Endothelial cell of umbilical vein (primary cell): ENCODE measurements at regions not wholly inside any gene's neighbourhood (a gene's known extent, or its start where the extent isn't known, plus 50 kb on each side); places are given as distances from the start of the nearest gene placed in this dataset.
"Not testable (repeated sequence)": the region's sequence is repeated elsewhere in the genome, so short reads cannot be mapped to it uniquely, and the experiment has no call there.

Source experiments
- BruUV-seq: library from RNA; stranded (reverse); fragments of 400-500 nt; replicated peaks from 2 replicates; lab custom pipeline; 2021; lab: Mats Ljungman, UMichigan
- CTCF ChIA-PET: fragments of 300-600, 350-600 bp; sonication (Branson Sonifier 250); formaldehyde crosslinking; loops from one replicate; lab custom pipeline; 2021; ENCODE audit warnings: antibody characterized with exemption, inconsistent platforms; lab: Charles Lee
- POLR2A ChIA-PET: fragments of 300-600, 350-600 bp; sonication (Branson Sonifier 250); formaldehyde crosslinking; loops from one replicate; lab custom pipeline; 2021; ENCODE audit warnings: antibody characterized with exemption, inconsistent platforms; lab: Charles Lee
- DNase-seq: peaks from one replicate; pipeline ENCODE4 v3.0.0-alpha.2; 2011; ENCODE audit warnings: low read depth, low spot score
- FAIRE-seq: peaks from 2 replicates; lab custom pipeline; 2011; peaks lifted over from hg19 to GRCh38; lab: Jason Lieb, UNC
- H2AFZ ChIP-seq: 2 replicates; pipeline ENCODE4 v1.6.0; 2012; ENCODE audit warnings: low read depth, low read length, control low read depth, inconsistent platforms
- H3K27ac ChIP-seq: 2 replicates; pipeline ENCODE4 v1.5.1; 2011; ENCODE audit warnings: low read depth, mild to moderate bottlenecking, control low read depth, low read length, moderate library complexity; ENCODE audit not compliant: insufficient read depth
- H3K27me3 ChIP-seq, 2 experiments: 2 replicates each; pipeline versions ENCODE4 v1.6.0 to v1.6.1; 2011; ENCODE audit warnings: low read length in 2 of 2, mixed read lengths in 1 of 2; ENCODE audit not compliant: control insufficient read depth in 2 of 2, insufficient read depth in 2 of 2
- H3K36me3 ChIP-seq, 2 experiments: 2 replicates in 1 of 2; 3 replicates in 1 of 2; pipeline ENCODE4 v1.5.1; 2011; ENCODE audit warnings: low read length in 2 of 2, mild to moderate bottlenecking in 1 of 2, moderate library complexity in 1 of 2; ENCODE audit not compliant: control insufficient read depth in 2 of 2, insufficient read depth in 2 of 2; ENCODE audit errors: extremely low read depth in 1 of 2
- H3K4me1 ChIP-seq: 3 replicates; pipeline ENCODE4 v1.5.1; 2011; ENCODE audit warnings: mild to moderate bottlenecking, low read length; ENCODE audit not compliant: control insufficient read depth, insufficient read depth; ENCODE audit errors: extremely low read depth
- H3K4me2 ChIP-seq: 2 replicates; pipeline ENCODE4 v1.6.1; 2011; ENCODE audit warnings: low read length, control low read depth, mixed read lengths; ENCODE audit not compliant: insufficient read depth
- H3K4me3 ChIP-seq, 3 experiments: fragments of 200-600 bp in 1 of 3; sonication (generic), shearing (Covaris generic) in 1 of 3; replicated peaks in 1 of 3; 2 replicates each; pipeline ENCODE4 v1.5.1; 2011 to 2016; ENCODE audit warnings: control low read depth in 3 of 3, low read length in 3 of 3, mild to moderate bottlenecking in 2 of 3, inconsistent platforms in 1 of 3, low read depth in 1 of 3, moderate library complexity in 1 of 3; ENCODE audit not compliant: insufficient read depth in 1 of 3
- H3K79me2 ChIP-seq: 2 replicates; pipeline ENCODE4 v1.6.0; 2012; ENCODE audit warnings: low read length, inconsistent platforms; ENCODE audit not compliant: control insufficient read depth, insufficient read depth
- H3K9ac ChIP-seq: replicated peaks from 2 replicates; pipeline ENCODE3; 2011; ENCODE audit warnings: low read length, control low read depth; ENCODE audit not compliant: insufficient read depth; ENCODE audit errors: extremely low read depth
- H3K9me1 ChIP-seq: replicated peaks from 3 replicates; pipeline ENCODE4 v1.6.0; 2011; ENCODE audit warnings: mild to moderate bottlenecking, low read length; ENCODE audit not compliant: control insufficient read depth, insufficient read depth; ENCODE audit errors: extremely low read depth
- H3K9me3 ChIP-seq: replicated peaks from 2 replicates; pipeline ENCODE4 v1.5.1; 2012; ENCODE audit warnings: low read length, inconsistent platforms; ENCODE audit not compliant: control insufficient read depth, insufficient read depth
- H4K20me1 ChIP-seq: replicated peaks from 2 replicates; pipeline ENCODE3; 2011; ENCODE audit warnings: mild to moderate bottlenecking, low read length; ENCODE audit not compliant: control insufficient read depth, insufficient read depth; ENCODE audit errors: extremely low read depth
- EZH2 ChIP-seq: IDR thresholded peaks from 2 replicates; pipeline ENCODE4 v1.6.1; 2012; ENCODE audit warnings: borderline replicate concordance, low read depth, mild to moderate bottlenecking, moderate library complexity, low read length, inconsistent platforms; ENCODE audit not compliant: severe bottlenecking
- FOS ChIP-seq: IDR thresholded peaks from 2 replicates; pipeline ENCODE4 v1.6.1; 2011; ENCODE audit warnings: mild to moderate bottlenecking, low read length, moderate library complexity, borderline replicate concordance; ENCODE audit not compliant: insufficient read depth
- GATA2 ChIP-seq: IDR thresholded peaks from 2 replicates; pipeline ENCODE4 v1.7.0; 2011; ENCODE audit warnings: low read depth, mild to moderate bottlenecking, moderate library complexity, mixed read lengths, low read length; ENCODE audit not compliant: insufficient read length, insufficient read depth
- JUN ChIP-seq: IDR thresholded peaks from 2 replicates; pipeline ENCODE4 v1.6.1; 2011; ENCODE audit warnings: borderline replicate concordance, low read depth; ENCODE audit not compliant: insufficient read length, insufficient read depth
- MYC ChIP-seq: IDR thresholded peaks from one replicate; pipeline ENCODE4 v1.6.1; 2011; ENCODE audit warnings: mild to moderate bottlenecking, low read depth, low read length
- POLR2A ChIP-seq: IDR thresholded peaks from 2 replicates; pipeline ENCODE4 v1.6.1; 2012; ENCODE audit warnings: low read depth, mild to moderate bottlenecking, control low read depth, low read length
- dilution Hi-C: fragments of 300-500 bp; cut with MboI; formaldehyde crosslinking; loops from one replicate; pipeline ENCODE4 v1.15.0; 2019; ENCODE audit warnings: low sequenced_read_pairs; ENCODE audit not compliant: extremely low pct_ligation_motif_present
- intact Hi-C: fragments of 100-400 bp; cut with micrococcal nuclease; formaldehyde crosslinking; loops from one replicate; pipeline ENCODE4 v1.10.0; 2022
- TF ChIP-seq, protein P1 (sequence below): IDR thresholded peaks from 2 replicates; pipeline ENCODE4 v1.6.1; 2011; ENCODE audit not compliant: insufficient read depth, insufficient read length
- TF ChIP-seq, protein P2 (sequence below), 2 donors: IDR thresholded peaks; 1 replicate in 1 of 2; 2 replicates in 1 of 2; pipeline ENCODE4 v1.5.1; 2011; ENCODE audit warnings: low read length in 2 of 2, mild to moderate bottlenecking in 2 of 2, moderate library complexity in 2 of 2, control low read depth in 1 of 2, inconsistent platforms in 1 of 2, low read depth in 1 of 2; ENCODE audit not compliant: insufficient read depth in 1 of 2; ENCODE audit errors: extremely low read depth in 1 of 2

DNA sequence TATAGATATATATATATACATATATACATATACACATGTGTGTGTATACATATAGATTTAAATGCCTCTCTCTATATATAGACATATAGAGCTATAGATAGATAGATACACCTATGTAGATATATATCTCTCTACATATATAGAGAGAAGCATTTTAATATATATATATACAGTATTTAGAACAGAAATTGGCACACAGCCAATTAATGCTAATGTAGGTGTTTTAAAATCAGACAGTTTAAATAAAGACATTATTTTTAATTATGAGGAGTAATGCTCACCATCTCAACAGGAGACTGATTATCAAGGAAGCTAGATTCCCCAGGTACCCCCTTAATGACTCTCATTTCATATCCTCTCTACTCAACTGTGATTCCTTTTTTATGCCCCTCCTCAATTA lies 170.7 kb upstream of the CRIM1 start:
- TF ChIP-seq MYC (no peak), FOS (no peak), JUN (no peak), EZH2 (no peak), GATA2 (no peak), POLR2A (no peak)
- TF ChIP-seq, protein P1, sequence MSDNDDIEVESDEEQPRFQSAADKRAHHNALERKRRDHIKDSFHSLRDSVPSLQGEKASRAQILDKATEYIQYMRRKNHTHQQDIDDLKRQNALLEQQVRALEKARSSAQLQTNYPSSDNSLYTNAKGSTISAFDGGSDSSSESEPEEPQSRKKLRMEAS, result no peak
- TF ChIP-seq, protein P2, sequence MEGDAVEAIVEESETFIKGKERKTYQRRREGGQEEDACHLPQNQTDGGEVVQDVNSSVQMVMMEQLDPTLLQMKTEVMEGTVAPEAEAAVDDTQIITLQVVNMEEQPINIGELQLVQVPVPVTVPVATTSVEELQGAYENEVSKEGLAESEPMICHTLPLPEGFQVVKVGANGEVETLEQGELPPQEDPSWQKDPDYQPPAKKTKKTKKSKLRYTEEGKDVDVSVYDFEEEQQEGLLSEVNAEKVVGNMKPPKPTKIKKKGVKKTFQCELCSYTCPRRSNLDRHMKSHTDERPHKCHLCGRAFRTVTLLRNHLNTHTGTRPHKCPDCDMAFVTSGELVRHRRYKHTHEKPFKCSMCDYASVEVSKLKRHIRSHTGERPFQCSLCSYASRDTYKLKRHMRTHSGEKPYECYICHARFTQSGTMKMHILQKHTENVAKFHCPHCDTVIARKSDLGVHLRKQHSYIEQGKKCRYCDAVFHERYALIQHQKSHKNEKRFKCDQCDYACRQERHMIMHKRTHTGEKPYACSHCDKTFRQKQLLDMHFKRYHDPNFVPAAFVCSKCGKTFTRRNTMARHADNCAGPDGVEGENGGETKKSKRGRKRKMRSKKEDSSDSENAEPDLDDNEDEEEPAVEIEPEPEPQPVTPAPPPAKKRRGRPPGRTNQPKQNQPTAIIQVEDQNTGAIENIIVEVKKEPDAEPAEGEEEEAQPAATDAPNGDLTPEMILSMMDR (IDR thresholded peaks at IDR 0.05; ENCODE audit: extremely low read depth in 1 of 2, insufficient read depth in 1 of 2, low read depth in 1 of 2, low read length in 2 of 2), result no peak
- dilution Hi-C loops (no loop called here), intact Hi-C loops (no loop called here)
- Histone ChIP-seq H3K9me1 (no peaks in the 10 kb centered on the region), H3K36me3 (no peaks in the 10 kb centered on the region), H3K4me3 (no peak overlapping the region), H3K27me3 (no peaks in the 10 kb centered on the region), H3K9me3 (no peaks in the 10 kb centered on the region), H3K4me2 (no peak overlapping the region), H3K79me2 (no peaks in the 10 kb centered on the region), H3K9ac (no peak overlapping the region), H3K4me1 (no peaks in the 10 kb centered on the region), H4K20me1 (no peaks in the 10 kb centered on the region), H3K27ac (no peak overlapping the region), H2AFZ (no peak overlapping the region)
- no peak for DNase-seq
- no TSS peak for BruUV-seq
- CTCF ChIA-PET, result no interaction called here
- POLR2A ChIA-PET, result no interaction called here
- FAIRE-seq, result no peak

DNA sequence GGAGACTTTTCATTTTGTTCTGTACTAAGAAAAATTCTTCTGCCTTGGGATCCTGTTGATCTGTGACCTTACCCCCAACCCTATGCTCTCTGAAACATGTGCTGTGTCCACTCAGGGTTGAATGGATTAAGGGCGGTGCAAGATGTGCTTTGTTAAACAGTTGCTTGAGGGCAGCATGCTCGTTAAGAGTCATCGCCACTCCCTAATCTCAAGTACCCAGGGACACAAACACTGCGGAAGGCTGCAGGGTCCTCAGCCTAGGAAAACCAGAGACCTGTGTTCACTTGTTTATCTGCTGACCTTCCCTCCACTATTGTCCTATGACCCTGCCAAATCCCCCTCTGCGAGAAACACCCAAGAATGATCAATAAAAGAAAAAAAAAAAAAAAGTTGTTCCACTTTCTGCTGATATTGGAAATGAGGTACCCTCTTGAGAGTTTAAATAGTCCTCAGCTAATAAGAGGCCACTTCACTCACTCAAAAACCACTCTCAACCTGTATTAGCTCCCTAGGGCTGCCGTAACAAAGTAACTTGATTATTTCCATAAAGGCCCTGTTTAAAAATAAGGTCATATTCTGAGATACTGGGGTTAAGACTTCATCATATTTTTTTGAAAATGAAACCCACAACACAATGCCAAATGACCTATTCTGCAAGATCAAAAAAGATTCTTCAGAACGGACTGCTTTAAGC lies 174.6 kb upstream of the CRIM1 start:
- DNase-seq, BruUV-seq, H3K4me2 ChIP-seq, H3K79me2 ChIP-seq, H3K4me3 ChIP-seq, dilution Hi-C loops, POLR2A ChIA-PET, FAIRE-seq, H3K9me1 ChIP-seq, H4K20me1 ChIP-seq, H3K9ac ChIP-seq, H2AFZ ChIP-seq, H3K36me3 ChIP-seq, H3K9me3 ChIP-seq, H3K27me3 ChIP-seq, H3K27ac ChIP-seq, CTCF ChIA-PET, H3K4me1 ChIP-seq: not testable (repeated sequence)
- intact Hi-C loops, result loop anchor here (2.0 kb wide), 1 partner anchor 36 kb away; no protein-coding TSS in a partner anchor

DNA sequence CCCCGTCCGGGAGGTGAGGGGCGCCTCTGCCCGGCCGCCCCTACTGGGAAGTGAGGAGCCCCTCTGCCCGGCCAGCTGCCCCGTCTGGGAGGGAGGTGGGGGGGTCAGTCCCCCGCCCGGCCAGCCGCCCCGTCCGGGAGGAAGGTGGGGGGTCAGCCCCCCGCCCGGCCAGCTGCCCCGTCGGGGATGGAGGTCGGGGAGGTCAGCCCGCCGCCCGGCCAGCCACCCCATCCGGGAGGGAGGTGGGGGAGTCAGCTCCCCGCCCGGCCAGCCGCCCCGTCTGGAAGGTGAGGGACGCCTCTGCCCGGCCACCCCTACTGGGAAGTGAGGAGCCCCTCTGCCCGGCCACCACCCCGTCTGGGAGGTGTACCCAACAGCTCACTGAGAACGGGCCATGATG lies 175.3 kb upstream of the CRIM1 start:
- H3K9me1 ChIP-seq, CTCF ChIA-PET: not testable (repeated sequence)

More for the DNA sequence above, 175.3 kb upstream of the CRIM1 start:
- H3K9me3 ChIP-seq, POLR2A ChIA-PET, H3K36me3 ChIP-seq, H3K4me3 ChIP-seq, H4K20me1 ChIP-seq, H3K27me3 ChIP-seq, H3K4me1 ChIP-seq, dilution Hi-C loops, DNase-seq, H3K4me2 ChIP-seq, FAIRE-seq, H2AFZ ChIP-seq, BruUV-seq, H3K79me2 ChIP-seq, H3K9ac ChIP-seq, H3K27ac ChIP-seq: not testable (repeated sequence)
- intact Hi-C loops, result loop anchor here (2.0 kb wide), 1 partner anchor 35 kb away; no protein-coding TSS in a partner anchor
